GM10248 (cell line): ENCODE measurements at regions not wholly inside any gene's neighbourhood (a gene's known extent, or its start where the extent isn't known, plus 50 kb on each side); places are given as distances from the start of the nearest gene placed in this dataset.
"Not testable (repeated sequence)": the region's sequence is repeated elsewhere in the genome, so short reads cannot be mapped to it uniquely, and the experiment has no call there.

ENCODE experiments used
- CTCF ChIA-PET: fragments of 300-600 bp; sonication (Branson Sonifier 250); formaldehyde crosslinking; extraction: SDS; loops from one replicate; lab custom pipeline; 2021; ENCODE audit warnings: antibody characterized with exemption; lab: Yijun Ruan, JAX
- POLR2A ChIA-PET: fragments of 350-650 bp; sonication (Branson Sonifier 250); formaldehyde crosslinking; extraction: SDS; loops from one replicate; lab custom pipeline; 2020; ENCODE audit warnings: antibody characterized with exemption; lab: Yijun Ruan, JAX
- DNase-seq: peaks from one replicate; pipeline ENCODE4 v3.0.0; 2012; ENCODE audit errors: extremely low spot score
- CTCF ChIP-seq: IDR thresholded peaks from 2 replicates; pipeline ENCODE4 v1.5.1; 2012; ENCODE audit warnings: mild to moderate bottlenecking, low read depth; ENCODE audit errors: extremely low read depth, missing control alignments, control extremely low read depth

GRCh38 chr18:5710676-5711075, 166.9 kb upstream of the EPB41L3 start:
- no peak for TF ChIP-seq CTCF
- CTCF ChIA-PET = interaction anchor here (2.0 kb wide), 1 partner anchor 10 kb away, joined by 5 read pairs; no protein-coding TSS in a partner anchor
- POLR2A ChIA-PET = no interaction called here
- DNase-seq = no peak

- POLR2A ChIA-PET = no interaction called here
- DNase-seq = no peak
- no peak for TF ChIP-seq CTCF
- CTCF ChIA-PET = no interaction called here
Observed at GRCh38 chr18:5710235-5710634, 166.4 kb upstream of the EPB41L3 start.

GRCh38 chr18:5709476-5710095, 165.8 kb upstream of the EPB41L3 start:
- DNase-seq = no peak
- POLR2A ChIA-PET = no interaction called here
- CTCF ChIA-PET = no interaction called here
- TF ChIP-seq CTCF = no peak

GRCh38 chr18:5707586-5707985, 163.8 kb upstream of the EPB41L3 start:
- ChIA-PET CTCF (no interaction called here), POLR2A (no interaction called here)
- no peak for TF ChIP-seq CTCF
- DNase-seq = no peak

GRCh38 chr18:5705393-5705792, 161.6 kb upstream of the EPB41L3 start:
- POLR2A ChIA-PET = no interaction called here
- no peak for TF ChIP-seq CTCF
- DNase-seq = no peak
- CTCF ChIA-PET = no interaction called here

- TF ChIP-seq CTCF = no peak
- DNase-seq = no peak
- ChIA-PET CTCF (no interaction called here), POLR2A (no interaction called here)
Observed at GRCh38 chr18:5704847-5705246, 161.1 kb upstream of the EPB41L3 start.

- POLR2A ChIA-PET = not testable (repeated sequence)
Observed at GRCh38 chr18:5702016-5702415, 158.2 kb upstream of the EPB41L3 start.

More at GRCh38 chr18:5702016-5702415, 158.2 kb upstream of the EPB41L3 start:
- CTCF ChIA-PET, DNase-seq: not testable (repeated sequence)
